GM18502 (cell line): ENCODE measurements at regions not wholly inside any gene's neighbourhood (a gene's known extent, or its start where the extent isn't known, plus 50 kb on each side); places are given as distances from the start of the nearest gene placed in this dataset.
"Not testable (repeated sequence)": the region's sequence is repeated elsewhere in the genome, so short reads cannot be mapped to it uniquely, and the experiment has no call there.

ENCODE experiments used
- ATAC-seq: cut with Tn5 transposase; IDR thresholded peaks from one replicate; pipeline ENCODE4 v1.9.1; 2021; ENCODE audit warnings: mild to moderate bottlenecking; ENCODE audit not compliant: unreplicated experiment, poor library complexity

DNA sequence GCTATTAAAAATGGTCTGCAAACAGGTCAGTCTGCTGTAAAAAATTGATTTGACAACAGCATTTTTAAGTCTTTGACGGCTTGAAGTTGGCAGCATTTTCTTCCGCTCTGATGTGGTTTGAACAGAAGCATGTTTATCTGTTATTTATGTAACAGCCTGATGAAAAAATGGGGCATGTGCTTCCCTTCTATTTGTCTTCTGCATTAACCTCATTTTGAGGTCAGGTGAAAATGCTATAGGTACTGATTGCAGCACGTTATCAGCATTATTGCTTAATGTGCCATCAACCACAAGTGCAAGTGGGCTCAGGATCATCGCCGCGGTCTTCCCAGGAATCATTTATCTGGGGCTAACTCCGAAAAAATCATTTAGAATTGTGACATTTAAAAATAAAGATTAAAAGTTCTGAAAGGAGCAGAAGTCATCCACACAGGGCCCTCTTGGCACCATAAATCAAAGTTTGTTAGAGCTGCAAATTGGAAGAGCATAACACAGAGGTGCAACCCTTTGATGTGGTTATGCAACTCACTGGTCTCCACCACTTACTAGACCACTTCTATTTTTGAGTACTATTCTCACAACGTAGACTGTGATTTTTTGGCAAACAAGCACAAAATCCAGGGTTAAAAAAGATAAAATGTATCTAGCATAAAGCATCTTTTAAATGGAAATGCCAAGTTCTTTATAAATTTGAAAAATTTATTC lies 307.7 kb downstream of the MDFIC start:
- ATAC-seq = no peak

DNA sequence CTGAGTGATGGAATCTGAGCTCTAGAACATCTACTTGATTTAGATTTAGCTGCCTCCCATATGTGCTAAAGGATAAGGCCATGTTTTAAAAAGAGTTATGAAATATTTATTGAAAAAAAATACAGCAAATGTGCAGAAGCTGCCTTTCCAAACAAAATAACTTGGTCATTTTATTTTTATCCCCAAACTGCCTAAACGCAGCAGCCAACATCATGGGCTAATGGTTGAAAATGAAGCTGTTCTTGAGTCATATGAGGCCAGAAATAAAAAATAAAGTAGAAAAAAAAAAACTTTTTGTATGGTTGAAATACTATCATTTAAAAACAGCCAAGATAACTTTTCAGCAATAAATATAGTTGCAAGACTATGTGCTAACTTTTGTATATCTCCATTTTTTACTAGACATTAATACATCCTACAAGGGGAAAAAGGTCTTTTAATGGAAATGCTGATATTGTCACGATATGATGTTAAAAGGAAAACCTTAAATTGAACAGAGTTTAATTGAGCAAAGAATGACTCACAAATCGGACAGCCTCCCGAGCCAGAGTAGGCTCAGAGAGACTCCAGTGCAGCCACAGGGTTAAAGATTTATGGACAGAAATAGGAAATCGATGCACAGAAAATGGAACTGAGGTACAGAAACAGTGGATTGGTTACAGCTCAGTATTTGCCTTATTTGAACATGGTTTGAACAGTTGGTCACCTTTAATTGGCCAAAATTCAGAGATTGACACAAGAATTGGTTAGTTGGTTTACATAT lies 305.8 kb downstream of the MDFIC start:
- ATAC-seq = no peak

DNA sequence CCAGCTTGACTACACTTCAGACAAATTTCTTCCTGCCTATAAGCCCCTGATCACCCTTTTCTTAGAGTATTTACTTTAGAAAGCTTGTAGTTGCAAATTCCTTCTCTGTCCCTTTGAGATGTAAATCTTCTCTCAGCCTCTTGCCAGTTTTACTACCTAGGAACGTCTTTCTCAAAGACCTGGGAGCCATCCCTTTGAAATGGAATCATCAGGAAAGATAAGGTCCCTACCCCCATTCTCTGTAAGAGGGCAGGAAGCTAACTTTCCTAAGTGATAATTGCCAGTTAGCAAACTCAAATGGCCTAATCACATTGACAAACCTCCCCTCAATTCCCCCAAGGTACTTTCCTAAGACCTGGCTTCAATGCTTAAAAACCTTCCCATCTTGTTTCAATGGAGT lies 304.5 kb downstream of the MDFIC start:
- ATAC-seq = no peak

GRCh38 chr7:115224922-115225321 lies 303.0 kb downstream of the MDFIC start:
- no peak for ATAC-seq

DNA sequence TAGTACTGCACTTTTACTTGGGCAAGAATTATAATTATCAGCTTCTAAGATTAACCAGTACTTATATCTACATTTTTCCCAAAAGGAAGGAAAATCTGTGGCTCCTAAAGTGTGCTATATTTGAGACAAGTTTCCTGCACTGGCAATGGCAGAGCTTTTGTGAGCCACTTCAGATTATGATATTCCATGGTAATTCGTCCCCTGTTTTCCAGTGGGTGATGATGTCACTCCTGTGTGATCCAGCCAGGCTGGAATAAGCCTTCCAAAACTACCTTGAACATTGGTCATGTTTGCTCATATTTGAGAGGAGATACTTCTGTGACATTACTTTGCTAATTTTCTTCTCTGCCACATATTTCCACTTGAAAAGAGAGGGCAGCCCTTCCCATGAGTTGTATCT lies 302.1 kb downstream of the MDFIC start:
- no peak for ATAC-seq

DNA sequence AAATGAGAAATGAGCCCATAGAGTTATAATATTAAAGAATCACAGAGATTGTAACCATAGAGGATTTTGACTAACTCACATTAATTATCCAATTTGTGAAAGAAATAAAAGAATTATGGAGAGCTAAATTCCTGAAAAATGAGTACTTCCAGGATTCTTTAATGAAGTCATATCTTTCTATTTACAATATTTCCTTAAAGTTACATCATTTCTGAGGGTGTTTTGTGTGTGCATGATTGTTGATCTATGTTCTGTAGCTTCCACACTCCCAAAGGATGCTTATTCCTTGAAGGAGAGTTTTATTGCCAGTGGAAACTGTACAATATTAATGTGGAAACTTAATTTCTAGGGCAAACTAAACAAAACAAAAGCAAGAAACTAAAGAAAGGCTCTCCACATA lies 299.6 kb downstream of the MDFIC start:
- ATAC-seq = no peak

- ATAC-seq = no peak
Observed at GRCh38 chr7:115218076-115218475, 296.2 kb downstream of the MDFIC start.

- no peak for ATAC-seq
Observed at GRCh38 chr7:115217373-115217772, 295.5 kb downstream of the MDFIC start.

- no peak for ATAC-seq
Observed at GRCh38 chr7:115216652-115217051, 294.8 kb downstream of the MDFIC start.

- ATAC-seq = no peak
Observed at GRCh38 chr7:115211171-115211570, 289.3 kb downstream of the MDFIC start.

- ATAC-seq = no peak
Observed at GRCh38 chr7:115210552-115210951, 288.7 kb downstream of the MDFIC start.

GRCh38 chr7:115208710-115209560 lies 287.0 kb downstream of the MDFIC start:
- ATAC-seq = no peak

DNA sequence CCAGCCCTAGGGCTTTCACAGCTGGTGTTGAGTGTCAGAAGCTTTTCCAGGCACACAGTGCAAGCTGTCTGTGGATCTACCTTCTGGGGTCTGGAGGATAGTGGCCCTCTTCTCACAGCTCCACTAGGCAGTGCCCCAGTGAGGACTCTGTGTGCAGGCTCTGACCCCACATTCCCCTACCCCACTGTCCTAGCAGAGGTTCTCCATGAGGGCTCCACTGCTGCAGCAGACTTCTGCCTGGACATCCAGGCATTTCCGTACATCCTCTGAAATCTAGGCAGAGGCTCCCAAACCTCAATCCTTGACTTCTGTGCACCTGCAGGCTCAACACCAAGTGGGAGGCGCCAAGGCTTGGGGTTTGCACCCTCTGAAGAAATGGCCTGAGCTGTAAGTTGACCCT lies 284.5 kb downstream of the MDFIC start:
- not testable (repeated sequence) for ATAC-seq

- ATAC-seq = no peak
Observed at GRCh38 chr7:115198143-115198542, 276.2 kb downstream of the MDFIC start.

GRCh38 chr7:115195208-115195607 lies 273.3 kb downstream of the MDFIC start:
- ATAC-seq = no peak

DNA sequence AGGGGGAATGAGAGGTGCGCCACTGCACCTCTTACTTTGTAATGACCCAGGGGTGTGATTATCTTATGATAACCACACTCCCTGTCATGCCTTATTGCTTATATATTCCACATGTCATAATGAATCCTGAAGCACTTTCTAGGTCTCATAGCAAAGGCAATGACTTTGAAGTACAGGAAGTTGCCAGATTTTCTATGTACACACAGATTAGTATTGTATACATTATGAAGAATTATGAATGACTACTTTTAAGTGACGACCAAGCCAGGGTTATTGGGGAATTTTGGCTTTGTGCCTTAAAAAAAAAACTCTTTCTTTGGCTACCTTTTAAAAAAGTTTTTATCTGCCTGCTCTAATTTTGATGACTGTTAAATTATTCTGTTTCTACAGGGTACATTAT lies 269.6 kb downstream of the MDFIC start:
- no peak for ATAC-seq

DNA sequence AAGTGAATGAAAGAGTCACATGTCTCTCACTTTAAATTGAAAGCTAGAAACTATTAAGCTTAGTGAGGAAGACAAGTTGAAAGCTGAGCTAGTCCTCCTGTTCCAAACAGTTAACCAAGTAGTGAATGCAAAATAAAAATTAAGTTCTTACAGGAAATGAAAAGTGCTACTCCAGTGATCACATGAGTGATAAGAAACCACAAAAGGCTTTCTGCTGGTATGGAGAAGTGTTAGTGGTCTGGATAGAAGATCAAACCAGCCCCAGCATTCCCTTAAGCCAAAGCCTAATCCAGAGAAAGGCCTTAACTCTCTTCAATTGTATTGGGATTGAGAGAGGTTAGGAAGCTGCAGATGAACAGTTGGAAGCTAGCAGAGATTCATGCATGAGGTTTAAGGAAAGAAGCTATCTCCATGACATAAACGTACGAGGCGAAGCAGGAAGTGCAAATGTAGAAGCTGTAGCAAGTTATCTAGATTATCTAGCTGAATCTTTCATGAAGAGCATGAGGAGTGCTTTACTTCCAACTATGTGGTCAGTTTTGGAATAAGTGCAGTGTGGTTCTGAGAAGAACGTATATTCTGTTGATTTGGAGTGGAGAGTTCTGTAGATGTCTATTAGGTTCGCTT lies 261.6 kb downstream of the MDFIC start:
- ATAC-seq = no peak

DNA sequence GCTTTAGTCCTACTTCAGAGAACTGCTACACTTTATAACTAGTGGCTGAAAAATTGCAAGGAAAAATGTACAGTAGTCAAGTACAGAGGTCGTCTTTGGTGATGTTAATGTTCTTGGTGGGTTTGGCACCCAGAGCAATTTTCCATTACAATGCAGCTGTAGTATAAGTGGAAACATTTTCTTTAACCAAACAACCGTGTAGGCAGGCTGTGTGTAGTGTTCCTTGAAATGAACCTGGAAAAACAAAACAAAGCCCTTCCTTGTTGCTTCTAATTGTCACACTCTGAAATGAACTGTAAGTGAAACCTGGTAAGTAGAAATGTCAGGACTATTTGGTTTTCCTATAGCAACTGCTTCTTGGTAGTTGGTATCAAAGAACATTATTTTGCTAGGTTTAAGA lies 256.9 kb downstream of the MDFIC start:
- no peak for ATAC-seq

DNA sequence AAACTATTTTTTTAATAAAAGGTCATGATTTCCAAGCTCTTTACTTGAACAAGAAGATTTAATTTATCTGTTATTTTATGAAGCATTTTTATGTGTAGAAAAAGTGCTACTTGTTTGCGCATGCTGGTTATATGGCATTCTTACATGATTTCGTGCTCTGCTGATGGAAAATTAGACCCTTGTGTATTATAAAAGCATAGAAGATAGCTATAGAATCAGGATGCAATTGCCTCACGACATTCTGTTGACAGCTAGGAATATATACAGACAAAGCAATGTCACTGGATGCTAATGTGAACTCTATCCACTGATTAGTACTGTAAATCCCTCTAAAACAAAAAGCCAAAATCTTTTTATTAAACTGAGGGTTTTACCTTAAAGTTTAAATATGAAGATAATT lies 255.9 kb downstream of the MDFIC start:
- no peak for ATAC-seq

- no peak for ATAC-seq
Observed at GRCh38 chr7:115177103-115177502, 255.2 kb downstream of the MDFIC start.

- ATAC-seq = not testable (repeated sequence)
Observed at GRCh38 chr7:115172397-115172796, 250.5 kb downstream of the MDFIC start.
